ENCODE measurements at regions not wholly inside any gene's neighbourhood (a gene's known extent, or its start where the extent isn't known, plus 50 kb on each side); places are given as distances from the start of the nearest gene placed in this dataset.

DNA sequence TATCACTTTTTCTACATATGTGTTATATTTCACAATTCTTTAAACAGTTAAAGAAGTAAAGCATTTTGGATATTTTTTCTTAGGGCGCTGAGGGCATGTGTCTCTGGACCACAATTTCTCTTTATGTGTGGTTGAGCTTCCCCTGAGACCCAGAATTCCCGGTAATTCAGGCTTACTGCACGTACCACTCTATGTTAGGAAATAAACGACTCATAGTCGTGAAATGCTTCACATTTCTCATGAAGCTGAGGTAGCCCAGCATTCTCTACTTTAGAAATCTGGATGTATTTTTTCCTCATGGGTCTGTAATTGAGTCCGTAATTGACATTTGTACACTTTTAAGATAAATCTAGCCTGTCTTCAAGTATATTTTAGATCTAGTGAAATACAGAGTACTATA, 170.6 kb downstream of the FZD1 start:
- TF ChIP-seq GATA2 (IDR thresholded peaks at IDR 0.05; ENCODE audit: low read depth, low read length) (no peak), GATA3 (IDR thresholded peaks at IDR 0.05; ENCODE audit: low read depth, low read length) (no peak)
